ENCODE measurements at regions not wholly inside any gene's neighbourhood (a gene's known extent, or its start where the extent isn't known, plus 50 kb on each side); places are given as distances from the start of the nearest gene placed in this dataset.
"Not testable (repeated sequence)": the region's sequence is repeated elsewhere in the genome, so short reads cannot be mapped to it uniquely, and the experiment has no call there.

DNA sequence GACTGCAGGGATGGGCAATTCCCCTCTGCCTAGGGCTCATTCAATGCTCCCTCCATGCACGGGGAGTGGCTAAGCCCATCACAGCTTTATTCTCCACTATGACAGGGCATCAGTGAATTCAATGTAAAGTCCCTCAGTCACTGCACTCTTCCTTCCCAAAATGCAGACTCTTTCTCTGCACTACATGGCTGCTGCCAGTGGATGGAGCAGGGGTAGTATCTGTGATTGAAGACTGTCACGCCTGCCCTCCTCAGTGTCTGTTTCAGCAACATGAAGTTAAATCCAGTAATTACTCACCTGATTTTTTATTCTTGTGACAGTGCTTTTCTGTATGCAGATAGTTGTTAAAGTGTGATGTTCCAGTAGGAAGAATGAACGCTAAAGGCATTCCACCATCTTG, 1323.2 kb downstream of the AMY1C start:
- no peak for DNase-seq (ENCODE audit: low read depth in 4 of 4, low spot score in 3 of 4)

- DNase-seq (ENCODE audit: low read depth in 4 of 4, low spot score in 3 of 4): no peak
Measured at GRCh38 chr1:105073660-105074059, 1324.0 kb downstream of the AMY1C start.

GRCh38 chr1:105083611-105084010, 1333.9 kb downstream of the AMY1C start:
- DNase-seq (ENCODE audit: low read depth in 4 of 4, low spot score in 3 of 4): no peak

DNA sequence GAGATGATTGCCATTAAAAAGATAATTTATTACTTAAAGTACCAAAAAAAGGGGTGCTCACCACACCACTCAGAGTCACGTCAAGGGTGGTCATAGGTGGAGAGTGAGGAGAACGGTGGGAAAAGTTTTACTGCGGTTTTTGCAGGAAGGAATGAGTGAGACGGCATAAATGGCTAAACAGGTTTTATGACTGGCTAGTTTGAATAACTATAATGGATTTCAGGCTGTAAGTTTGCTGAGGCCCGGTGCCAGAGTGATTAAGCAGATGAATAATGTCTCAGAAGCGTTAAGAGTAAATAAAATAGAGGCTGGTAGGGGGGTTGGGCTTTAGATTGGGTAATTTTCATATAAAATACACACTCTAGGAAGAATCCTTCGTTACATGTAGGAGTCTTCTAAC, 1337.8 kb downstream of the AMY1C start:
- DNase-seq (ENCODE audit: low read depth in 4 of 4, low spot score in 3 of 4): no peak

DNA sequence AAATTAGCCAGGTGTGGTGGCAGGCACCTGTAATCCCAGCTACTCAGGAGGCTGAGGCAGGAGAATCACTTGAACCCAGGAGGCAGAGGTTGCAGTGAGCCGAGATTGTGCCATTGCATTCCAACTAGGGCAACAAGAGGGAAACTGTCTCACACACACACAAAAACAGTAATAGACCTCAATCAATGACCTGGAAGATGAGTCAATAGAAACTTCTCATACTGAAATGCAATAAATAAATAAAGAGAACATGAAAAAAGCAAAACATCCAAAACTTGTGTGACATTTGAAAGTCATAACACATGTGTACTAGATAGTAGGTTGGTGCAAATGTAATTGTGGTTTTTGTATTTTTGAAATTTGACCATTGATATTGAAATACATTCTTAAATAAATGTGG, 1338.5 kb downstream of the AMY1C start:
- DNase-seq (ENCODE audit: low read depth in 4 of 4, low spot score in 3 of 4): no peak

GRCh38 chr1:105093893-105094292, 1344.2 kb downstream of the AMY1C start:
- not testable (repeated sequence) for DNase-seq (ENCODE audit: low read depth in 4 of 4, low spot score in 3 of 4)

GRCh38 chr1:105100102-105100501, 1350.4 kb downstream of the AMY1C start:
- DNase-seq (ENCODE audit: low read depth in 4 of 4, low spot score in 3 of 4): no peak

- DNase-seq (ENCODE audit: low read depth in 4 of 4, low spot score in 3 of 4): no peak
Measured at GRCh38 chr1:105101261-105101660, 1351.6 kb downstream of the AMY1C start.

GRCh38 chr1:105102371-105102770, 1352.7 kb downstream of the AMY1C start:
- no peak for DNase-seq (ENCODE audit: low read depth in 4 of 4, low spot score in 3 of 4)

GRCh38 chr1:105122041-105122440, 1372.3 kb downstream of the AMY1C start:
- no peak for DNase-seq (ENCODE audit: low read depth in 4 of 4, low spot score in 3 of 4)

DNA sequence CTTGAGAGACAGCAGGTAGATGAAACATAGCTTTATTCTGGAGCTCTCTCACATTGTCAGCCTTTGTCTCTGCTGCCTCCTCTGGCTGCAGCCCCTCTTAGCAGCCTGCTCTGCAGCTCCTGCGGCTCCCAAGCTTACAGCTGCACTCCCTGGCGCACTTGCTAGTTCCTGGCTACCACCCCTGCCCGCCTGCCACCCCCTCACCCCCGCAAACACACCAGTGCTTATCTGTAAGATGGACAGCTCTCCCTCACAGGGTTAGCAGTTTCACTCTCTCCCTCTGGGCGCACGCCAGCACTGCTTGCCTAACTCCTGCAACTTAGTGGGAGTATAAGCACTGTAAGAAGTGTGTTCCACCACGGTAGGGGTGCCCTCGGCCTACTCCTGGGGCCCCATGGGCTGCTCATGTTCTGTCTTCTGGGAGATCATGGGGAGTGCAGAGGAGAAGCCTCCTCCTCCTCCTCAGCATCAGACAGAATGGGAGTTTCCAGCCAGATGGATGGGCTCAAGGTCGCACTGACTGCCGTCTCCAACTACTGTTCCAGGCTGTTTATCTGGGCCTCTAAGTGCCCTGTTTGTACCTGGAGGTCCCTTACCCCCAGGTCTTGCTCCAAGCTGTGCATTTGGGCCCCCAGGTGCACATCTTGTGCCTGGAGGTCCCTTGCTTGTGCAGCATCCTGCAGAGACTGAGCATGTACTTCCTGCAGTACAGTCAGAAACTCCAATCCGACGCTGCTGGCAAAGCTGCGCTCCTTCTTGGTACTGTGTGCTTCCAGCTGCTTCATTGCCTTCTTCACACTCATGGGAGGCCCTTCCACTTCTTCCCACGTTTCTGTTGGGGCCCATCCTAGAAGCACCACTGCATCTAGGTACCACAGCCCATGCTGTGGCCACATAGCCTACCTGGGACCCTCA, 1388.1 kb downstream of the AMY1C start:
- no peak for DNase-seq (ENCODE audit: low read depth in 4 of 4, low spot score in 3 of 4)

DNA sequence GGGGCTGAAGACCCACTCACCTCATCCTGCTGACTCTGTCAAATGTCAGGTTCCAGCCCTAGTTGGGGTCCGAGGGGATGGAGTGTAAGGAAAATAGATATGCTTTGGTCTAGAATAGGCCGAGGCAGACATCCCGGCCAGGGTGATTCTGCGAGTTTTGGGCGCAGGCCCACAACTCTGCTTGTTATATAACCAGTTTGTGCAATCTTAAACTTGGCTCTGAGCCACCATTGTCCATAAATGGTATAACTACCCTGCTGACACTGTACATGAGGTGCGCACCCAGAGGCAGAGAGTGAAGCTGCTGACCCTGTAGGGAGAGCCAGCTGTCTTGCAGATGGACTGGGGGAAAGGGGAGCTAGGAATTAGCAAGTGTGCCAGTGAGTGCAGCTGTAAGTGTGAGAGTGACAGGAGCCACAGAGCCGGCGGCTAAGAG, 1388.8 kb downstream of the AMY1C start:
- no peak for DNase-seq (ENCODE audit: low read depth in 4 of 4, low spot score in 3 of 4)

DNA sequence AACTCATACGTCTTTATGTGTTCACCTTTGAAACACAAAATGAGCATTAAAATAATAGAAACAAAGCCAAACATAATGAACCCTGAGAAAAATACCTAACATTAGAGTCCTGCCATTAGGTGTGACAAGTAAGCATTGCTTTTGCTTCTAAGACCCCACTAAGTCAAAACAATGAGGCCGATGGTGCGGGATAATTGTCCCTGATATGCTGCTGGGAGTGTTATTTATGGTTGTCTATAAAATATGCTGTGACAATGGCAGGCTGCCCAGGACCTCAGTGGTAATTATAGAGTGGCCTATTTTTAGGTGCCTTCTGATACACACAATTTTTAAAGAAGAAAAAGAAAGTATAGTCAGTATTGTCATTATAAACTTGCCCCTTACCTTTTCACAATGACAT, 1423.1 kb downstream of the AMY1C start:
- DNase-seq (ENCODE audit: low read depth in 4 of 4, low spot score in 3 of 4): no peak

DNA sequence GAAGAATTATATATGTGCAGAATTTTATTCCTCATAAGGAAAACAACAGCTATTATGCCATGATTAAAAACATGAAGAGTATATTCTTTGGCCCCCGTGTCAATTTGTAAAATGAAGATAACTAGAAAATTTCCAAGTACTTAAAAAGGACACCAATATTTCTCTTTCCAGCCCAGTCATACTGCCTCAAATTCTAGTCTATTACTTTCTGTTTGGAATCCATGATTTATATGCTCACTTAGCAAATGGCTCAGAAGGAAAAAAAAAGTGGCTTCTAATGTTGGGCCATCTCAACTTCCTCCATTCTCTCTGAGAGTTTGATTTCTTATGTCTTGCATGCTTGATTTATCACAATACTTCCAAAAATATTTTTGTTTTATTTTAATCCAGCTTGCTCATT, 1431.1 kb downstream of the AMY1C start:
- DNase-seq (ENCODE audit: low read depth in 4 of 4, low spot score in 3 of 4): no peak

DNA sequence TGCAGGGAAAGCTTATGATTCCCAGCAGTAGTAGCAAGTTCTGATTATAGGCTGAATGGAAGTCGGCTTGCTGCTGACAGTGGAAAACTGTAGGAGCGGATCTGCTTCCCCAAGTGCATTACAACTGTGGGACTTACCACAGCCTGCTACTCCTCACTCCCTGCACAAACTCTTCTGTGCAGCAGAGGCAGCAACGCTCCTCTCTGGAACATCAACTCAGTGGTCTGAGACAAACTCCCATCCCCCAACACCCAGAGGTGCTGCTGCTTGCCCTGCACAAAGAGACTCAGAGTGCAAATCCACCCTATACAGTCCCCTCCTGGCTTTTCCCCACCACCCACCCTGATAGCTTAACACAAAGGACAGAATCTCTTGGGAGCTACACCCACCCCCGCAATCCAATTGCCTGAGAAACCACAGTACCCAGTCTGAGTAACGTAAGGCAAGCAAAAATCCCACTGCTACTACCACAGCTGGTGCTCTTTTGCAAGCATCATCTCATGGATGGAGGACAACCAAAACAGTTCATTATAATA, 1455.2 kb downstream of the AMY1C start:
- no peak for DNase-seq (ENCODE audit: low read depth in 4 of 4, low spot score in 3 of 4)

- DNase-seq (ENCODE audit: low read depth in 4 of 4, low spot score in 3 of 4): no peak
Measured at GRCh38 chr1:105208581-105208980, 1458.9 kb downstream of the AMY1C start.

DNA sequence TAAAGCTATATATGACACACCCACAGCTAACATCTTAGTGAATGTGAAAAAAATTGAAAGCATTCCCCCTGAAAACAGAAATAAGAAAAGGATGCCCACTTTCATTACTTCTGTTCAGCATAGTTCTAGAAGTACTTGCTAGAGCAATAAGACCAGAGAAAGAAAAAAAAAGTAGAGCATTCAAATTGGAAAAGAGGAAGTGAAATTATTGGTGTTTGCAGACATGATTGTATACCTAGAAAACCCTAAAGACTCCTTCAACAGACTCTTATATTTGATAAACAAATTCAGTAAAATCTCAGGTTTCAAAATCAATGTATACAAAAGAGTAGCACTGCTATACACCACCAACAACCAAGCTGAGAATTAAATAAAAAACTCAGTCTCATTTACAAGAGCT, 1461.0 kb downstream of the AMY1C start:
- no peak for DNase-seq (ENCODE audit: low read depth in 4 of 4, low spot score in 3 of 4)

- DNase-seq (ENCODE audit: low read depth in 4 of 4, low spot score in 3 of 4): no peak
Measured at GRCh38 chr1:105231378-105231777, 1481.7 kb downstream of the AMY1C start.

GRCh38 chr1:105243411-105243810, 1493.7 kb downstream of the AMY1C start:
- DNase-seq (ENCODE audit: low read depth in 4 of 4, low spot score in 3 of 4): no peak

- DNase-seq (ENCODE audit: low read depth in 4 of 4, low spot score in 3 of 4): no peak
Measured at GRCh38 chr1:105243969-105244368, 1494.3 kb downstream of the AMY1C start.

- DNase-seq (ENCODE audit: low read depth in 4 of 4, low spot score in 3 of 4): no peak
Measured at GRCh38 chr1:105254906-105255305, 1505.2 kb downstream of the AMY1C start.

GRCh38 chr1:105260001-105260400, 1510.3 kb downstream of the AMY1C start:
- no peak for DNase-seq (ENCODE audit: low read depth in 4 of 4, low spot score in 3 of 4)

Data from left renal pelvis (tissue), 4 donors.